ENCODE measurements at regions not wholly inside any gene's neighbourhood (a gene's known extent, or its start where the extent isn't known, plus 50 kb on each side); places are given as distances from the start of the nearest gene placed in this dataset.
"Not testable (repeated sequence)": the region's sequence is repeated elsewhere in the genome, so short reads cannot be mapped to it uniquely, and the experiment has no call there.

DNA sequence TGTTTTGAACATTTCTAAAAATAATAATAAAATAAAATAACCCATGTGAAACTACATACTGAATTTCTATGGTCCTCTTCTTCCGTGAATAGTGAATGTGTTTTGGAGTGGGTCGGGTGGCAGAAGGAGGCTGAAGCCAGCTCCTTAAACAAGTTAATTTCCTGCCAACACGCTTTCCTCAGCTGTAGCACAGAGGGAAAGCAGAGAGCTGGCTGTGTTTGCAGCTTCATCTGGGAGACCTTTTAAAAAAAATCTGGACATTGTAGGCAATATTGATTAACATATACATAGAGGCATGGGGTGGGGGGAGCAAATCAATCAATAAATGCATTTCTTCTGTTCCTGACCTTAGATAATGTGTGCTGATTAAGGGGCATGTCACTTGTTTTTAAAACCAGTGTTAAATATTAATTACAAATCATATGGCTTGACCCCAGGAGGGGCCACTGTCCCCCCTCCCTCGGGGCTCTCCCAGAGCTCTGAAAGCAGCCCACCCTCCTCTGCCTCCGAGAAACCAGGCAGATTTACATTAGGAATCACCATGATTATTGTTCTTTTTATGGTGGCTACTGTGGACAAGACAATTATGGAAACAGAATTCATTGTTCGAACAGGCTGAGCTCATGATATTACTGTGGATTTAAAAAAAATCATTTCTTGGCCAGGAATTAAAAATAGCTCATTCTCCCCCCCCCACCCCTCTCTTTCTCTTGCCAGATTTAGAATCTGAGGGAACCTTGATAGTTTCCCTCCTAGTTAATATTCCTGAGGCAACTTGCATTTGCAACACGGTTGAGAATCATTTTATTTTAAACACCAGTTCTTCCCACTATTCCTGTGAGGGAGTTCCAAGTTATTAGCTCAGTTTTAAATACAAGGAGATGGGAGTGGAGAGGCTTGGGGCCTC, 100.5 kb upstream of the CARD11 start:
- H3K4me1 ChIP-seq (ENCODE audit: low read length): no peaks in the 10 kb centered on the region

DNA sequence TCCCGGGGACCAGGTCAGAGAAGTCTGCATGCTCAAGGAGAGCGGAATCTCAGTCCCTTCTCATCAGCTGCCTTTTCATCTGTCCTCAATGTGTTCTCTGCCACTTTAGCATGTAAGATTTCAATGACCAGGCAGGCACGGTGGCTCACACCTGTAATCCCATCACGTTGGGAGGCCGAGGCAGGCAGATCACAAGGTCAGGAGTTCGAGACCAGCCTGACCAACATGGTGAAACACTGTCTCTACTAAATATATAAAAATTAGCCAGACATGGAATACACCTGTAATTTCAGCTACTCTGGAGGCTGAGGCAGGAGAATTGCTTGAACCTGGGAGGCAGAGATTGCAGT, 101.1 kb upstream of the CARD11 start:
- not testable (repeated sequence) for H3K27me3 ChIP-seq (ENCODE audit: low read depth, low read length); H3K4me2 ChIP-seq (ENCODE audit: low read length); H3K4me1 ChIP-seq (ENCODE audit: low read length); H4K20me1 ChIP-seq (ENCODE audit: insufficient read depth, low read length); H3K36me3 ChIP-seq (replicated peaks; ENCODE audit: low read depth, low read length); H3K9ac ChIP-seq (ENCODE audit: low read length); H3K9me3 ChIP-seq (ENCODE audit: insufficient read depth, low read length); H2AFZ ChIP-seq (ENCODE audit: low read depth, low read length); H3K4me3 ChIP-seq (ENCODE audit: low read length); H3K27ac ChIP-seq (ENCODE audit: low read length); H3K79me2 ChIP-seq (ENCODE audit: low read length)

More for the DNA sequence above, 100.5 kb upstream of the CARD11 start:
- TF ChIP-seq, protein P1, sequence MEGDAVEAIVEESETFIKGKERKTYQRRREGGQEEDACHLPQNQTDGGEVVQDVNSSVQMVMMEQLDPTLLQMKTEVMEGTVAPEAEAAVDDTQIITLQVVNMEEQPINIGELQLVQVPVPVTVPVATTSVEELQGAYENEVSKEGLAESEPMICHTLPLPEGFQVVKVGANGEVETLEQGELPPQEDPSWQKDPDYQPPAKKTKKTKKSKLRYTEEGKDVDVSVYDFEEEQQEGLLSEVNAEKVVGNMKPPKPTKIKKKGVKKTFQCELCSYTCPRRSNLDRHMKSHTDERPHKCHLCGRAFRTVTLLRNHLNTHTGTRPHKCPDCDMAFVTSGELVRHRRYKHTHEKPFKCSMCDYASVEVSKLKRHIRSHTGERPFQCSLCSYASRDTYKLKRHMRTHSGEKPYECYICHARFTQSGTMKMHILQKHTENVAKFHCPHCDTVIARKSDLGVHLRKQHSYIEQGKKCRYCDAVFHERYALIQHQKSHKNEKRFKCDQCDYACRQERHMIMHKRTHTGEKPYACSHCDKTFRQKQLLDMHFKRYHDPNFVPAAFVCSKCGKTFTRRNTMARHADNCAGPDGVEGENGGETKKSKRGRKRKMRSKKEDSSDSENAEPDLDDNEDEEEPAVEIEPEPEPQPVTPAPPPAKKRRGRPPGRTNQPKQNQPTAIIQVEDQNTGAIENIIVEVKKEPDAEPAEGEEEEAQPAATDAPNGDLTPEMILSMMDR (IDR thresholded peaks at IDR 0.05; ENCODE audit: low read depth, low read length): no peak
- TF ChIP-seq EZH2phosphoT487 (IDR thresholded peaks at IDR 0.05; ENCODE audit: low read depth): no peak
- 0 out of 2 replicates have a peak, but pooled peaks cover 3% of the 10 kb centered on the region for H3K27me3 ChIP-seq (ENCODE audit: low read depth, low read length)
- no peak overlapping the region for H3K4me3 ChIP-seq (ENCODE audit: low read length)
- no peak overlapping the region for H3K9ac ChIP-seq (ENCODE audit: low read length)
- H3K27ac ChIP-seq (ENCODE audit: low read length): no peak overlapping the region
- H3K9me3 ChIP-seq (ENCODE audit: insufficient read depth, low read length): no peaks in the 10 kb centered on the region
- H3K79me2 ChIP-seq (ENCODE audit: low read length): no peaks in the 10 kb centered on the region
- no peak overlapping the region for H3K4me2 ChIP-seq (ENCODE audit: low read length)
- H2AFZ ChIP-seq (ENCODE audit: low read depth, low read length): no peak overlapping the region
- H3K36me3 ChIP-seq (replicated peaks; ENCODE audit: low read depth, low read length): no peaks in the 10 kb centered on the region
- no peaks in the 10 kb centered on the region for H4K20me1 ChIP-seq (ENCODE audit: insufficient read depth, low read length)

DNA sequence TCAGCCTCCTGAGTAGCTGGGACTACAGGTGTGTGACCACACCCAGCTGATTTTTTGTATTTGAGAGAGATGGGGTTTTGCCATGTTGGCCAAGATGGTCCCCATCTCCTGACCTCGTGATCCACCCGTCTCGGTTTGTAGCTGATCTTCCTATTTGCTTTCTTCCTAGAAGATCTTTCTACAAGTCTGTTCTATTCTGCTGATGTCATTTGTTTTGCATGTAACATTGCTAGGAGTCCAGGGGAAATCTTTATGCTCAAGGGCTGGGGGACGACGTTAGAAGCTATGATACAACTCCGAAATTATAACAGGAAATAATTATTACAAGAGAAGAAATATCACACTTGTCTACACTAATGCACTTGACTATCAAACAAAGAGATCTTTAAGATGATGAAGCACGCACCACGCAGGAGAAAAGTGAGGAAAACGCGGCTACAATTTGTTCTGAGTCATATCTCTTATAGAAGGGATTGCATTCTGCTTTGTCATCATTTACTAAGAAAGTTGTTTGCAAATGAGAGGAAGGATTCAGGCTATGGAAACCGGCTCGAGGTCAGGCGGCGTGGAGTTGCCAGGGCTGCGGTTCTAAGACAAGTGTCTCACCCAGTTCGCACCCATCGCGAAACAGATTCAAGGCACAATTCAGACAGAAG, 103.0 kb upstream of the CARD11 start:
- no peak overlapping the region for H2AFZ ChIP-seq (ENCODE audit: low read depth, low read length)
- H3K9me3 ChIP-seq (ENCODE audit: insufficient read depth, low read length): no peaks in the 10 kb centered on the region
- no peaks in the 10 kb centered on the region for H3K79me2 ChIP-seq (ENCODE audit: low read length)
- H3K27ac ChIP-seq (ENCODE audit: low read length): no peak overlapping the region
- 0 out of 2 replicates have a peak, but pooled peaks cover 3% of the 10 kb centered on the region for H3K27me3 ChIP-seq (ENCODE audit: low read depth, low read length)
- TF ChIP-seq EZH2phosphoT487 (IDR thresholded peaks at IDR 0.05; ENCODE audit: low read depth): no peak
- TF ChIP-seq, protein P1 (IDR thresholded peaks at IDR 0.05; ENCODE audit: low read depth, low read length): no peak
- H3K4me2 ChIP-seq (ENCODE audit: low read length): no peak overlapping the region
- H3K36me3 ChIP-seq (replicated peaks; ENCODE audit: low read depth, low read length): no peaks in the 10 kb centered on the region
- H3K4me3 ChIP-seq (ENCODE audit: low read length): no peak overlapping the region
- no peaks in the 10 kb centered on the region for H4K20me1 ChIP-seq (ENCODE audit: insufficient read depth, low read length)
- no peak overlapping the region for H3K9ac ChIP-seq (ENCODE audit: low read length)
- H3K4me1 ChIP-seq (ENCODE audit: low read length): peaks cover 3% of the 10 kb centered on the region

DNA sequence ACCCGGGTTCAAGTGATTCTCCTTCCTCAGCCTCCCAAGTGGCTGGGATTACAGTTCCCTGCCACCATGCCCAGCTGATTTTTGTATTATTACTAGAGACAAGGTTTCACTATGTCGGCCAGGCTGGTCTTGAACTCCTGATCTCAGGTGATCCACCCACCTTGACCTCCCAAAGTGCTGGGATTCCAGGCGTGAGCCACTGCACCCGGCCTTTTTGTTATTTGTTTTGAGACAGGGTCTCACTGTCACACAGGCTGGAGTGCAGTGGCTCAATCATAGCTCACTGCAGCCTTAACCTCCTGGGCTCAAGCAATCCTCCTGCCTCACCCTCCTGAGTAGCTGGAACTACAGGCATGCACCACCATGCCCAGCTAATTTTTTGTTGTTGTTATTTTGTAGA, 104.8 kb upstream of the CARD11 start:
- not testable (repeated sequence) for H3K9ac ChIP-seq (ENCODE audit: low read length); H3K36me3 ChIP-seq (replicated peaks; ENCODE audit: low read depth, low read length); H3K9me3 ChIP-seq (ENCODE audit: insufficient read depth, low read length); H2AFZ ChIP-seq (ENCODE audit: low read depth, low read length); H3K79me2 ChIP-seq (ENCODE audit: low read length); H4K20me1 ChIP-seq (ENCODE audit: insufficient read depth, low read length); H3K4me2 ChIP-seq (ENCODE audit: low read length); H3K27ac ChIP-seq (ENCODE audit: low read length); H3K4me3 ChIP-seq (ENCODE audit: low read length); H3K4me1 ChIP-seq (ENCODE audit: low read length); H3K27me3 ChIP-seq (ENCODE audit: low read depth, low read length)
